Liver (tissue), 3 donors: ENCODE measurements at regions not wholly inside any gene's neighbourhood (a gene's known extent, or its start where the extent isn't known, plus 50 kb on each side); places are given as distances from the start of the nearest gene placed in this dataset.

Experiments
- CTCF ChIP-seq: fragments of 150-350 bp; IDR thresholded peaks from 2 replicates; pipeline ENCODE4 v1.5.1; 2017; ENCODE audit warnings: improper control_type of control experiment, low read depth, low read length; ENCODE audit not compliant: missing input control
- GABPA ChIP-seq, 2 donors: IDR thresholded peaks in 1 of 2; conservative IDR thresholded peaks in 1 of 2; 2 replicates each; pipeline ENCODE4 v1.6.1; 2016; ENCODE audit warnings: antibody characterized with exemption in 2 of 2, mild to moderate bottlenecking in 1 of 2, moderate library complexity in 1 of 2
- JUND ChIP-seq, 2 donors: IDR thresholded peaks; 2 replicates each; pipeline ENCODE4 v1.6.1; 2016; ENCODE audit warnings: antibody characterized with exemption in 2 of 2
- RAD21 ChIP-seq, 2 donors: IDR thresholded peaks; 2 replicates each; pipeline ENCODE4 v1.6.1; 2016; ENCODE audit warnings: antibody characterized with exemption in 2 of 2, mild to moderate bottlenecking in 2 of 2
- RXRA ChIP-seq, 2 donors: IDR thresholded peaks; 2 replicates each; pipeline ENCODE4 v1.6.1; 2017 to 2018; ENCODE audit warnings: antibody characterized with exemption in 2 of 2, mild to moderate bottlenecking in 1 of 2
- YY1 ChIP-seq: IDR thresholded peaks from 2 replicates; pipeline ENCODE4 v1.6.1; 2016; ENCODE audit warnings: antibody characterized with exemption, mild to moderate bottlenecking
- donor health status: healthy.
- donor health status: healthy.

GRCh38 chr13:50598338-50598737 lies 245.2 kb downstream of the DLEU7 start:
- no peak for TF ChIP-seq CTCF
- TF ChIP-seq RAD21 (IDR thresholded peaks at IDR 0.05), result no peak
- TF ChIP-seq RXRA (IDR thresholded peaks at IDR 0.05), result no peak
- TF ChIP-seq JUND (IDR thresholded peaks at IDR 0.05), result no peak
- TF ChIP-seq GABPA (IDR thresholded peaks at IDR 0.05 in 1 of 2, conservative IDR thresholded peaks at IDR 0.05 in 1 of 2), result no peak
- TF ChIP-seq YY1, result no peak
